Amniotic stem cell (primary cell): ENCODE measurements at regions not wholly inside any gene's neighbourhood (a gene's known extent, or its start where the extent isn't known, plus 50 kb on each side); places are given as distances from the start of the nearest gene placed in this dataset.

Source experiments
- DNase-seq: peaks from one replicate; lab custom pipeline; 2025; lab: John Stamatoyannopoulos, UW

DNA sequence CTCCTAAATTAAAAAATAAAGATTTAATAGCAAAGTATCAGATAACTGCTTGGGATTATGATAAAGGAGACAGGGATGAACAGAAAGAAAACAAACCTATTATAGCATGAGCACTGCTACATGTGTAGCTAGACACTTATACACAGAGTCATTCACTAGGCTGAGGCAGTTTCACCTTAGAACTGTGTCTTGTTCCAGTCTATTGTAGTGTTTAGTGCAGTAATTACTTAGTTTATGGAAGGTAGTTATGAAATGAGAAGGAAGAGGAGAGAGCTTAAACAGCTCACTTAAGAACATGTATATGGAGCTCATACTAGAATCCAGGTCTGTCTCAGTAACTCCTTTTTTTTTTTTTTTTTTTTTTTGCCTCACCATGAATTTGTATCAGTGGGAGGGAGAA is 441.4 kb downstream of the PDCD6IP start:
- no peak for DNase-seq

DNA sequence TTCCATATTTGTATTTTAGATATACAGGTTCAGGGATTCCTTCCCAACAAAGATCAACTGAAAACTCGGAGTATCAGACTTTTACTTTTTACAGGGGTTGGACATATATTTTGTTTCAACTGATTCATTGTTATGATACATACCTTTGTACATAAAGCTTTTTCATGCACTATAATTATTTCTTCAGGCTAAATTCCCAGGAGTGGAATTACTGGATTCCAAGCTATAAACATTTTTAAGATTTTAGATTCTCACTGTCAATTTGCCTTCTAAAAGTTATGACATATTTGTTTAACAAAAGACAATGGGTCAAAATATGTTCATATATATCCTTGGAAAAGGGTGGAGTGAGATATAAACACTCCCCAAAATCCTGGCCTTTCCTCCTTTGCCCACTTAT is 449.0 kb downstream of the PDCD6IP start:
- DNase-seq = no peak

DNA sequence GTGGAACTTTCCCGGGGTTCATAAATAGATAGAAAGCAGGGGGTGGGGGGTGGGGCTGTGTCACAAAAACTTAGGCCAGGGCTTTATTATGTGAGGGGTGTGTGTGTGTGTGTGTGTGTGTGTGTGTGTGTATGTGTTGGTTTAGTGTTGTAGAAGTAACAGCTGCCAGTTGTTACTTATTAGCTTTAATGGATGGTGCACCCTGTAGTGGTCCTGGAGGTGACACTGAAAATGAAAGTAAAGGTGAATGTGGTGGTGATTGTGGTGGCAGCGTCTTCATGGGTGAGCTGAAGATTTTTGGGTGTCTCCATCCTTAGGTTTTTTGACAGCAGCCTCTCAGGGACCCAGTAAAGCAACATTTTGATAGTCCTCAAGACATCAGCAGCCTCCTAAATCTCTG is 449.9 kb downstream of the PDCD6IP start:
- DNase-seq = no peak

DNA sequence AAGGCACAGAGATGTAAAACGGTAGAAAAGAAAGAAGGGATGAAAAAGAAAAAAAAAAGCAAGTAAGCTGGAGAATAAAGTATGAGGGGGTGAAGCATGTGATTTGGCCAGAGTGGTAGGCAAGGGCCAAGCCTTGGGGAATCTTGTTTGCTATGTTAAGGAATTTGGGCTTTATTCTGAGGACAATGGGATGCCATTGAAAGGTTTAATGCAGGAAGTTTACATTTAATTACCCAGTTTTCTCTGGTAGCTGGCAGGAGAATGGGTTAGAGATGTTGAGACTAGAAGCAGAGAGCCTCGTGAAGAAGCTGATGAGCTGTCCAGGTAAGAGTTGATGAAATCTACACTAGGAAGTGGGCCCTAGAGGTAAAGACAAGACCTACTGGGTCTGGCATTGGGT is 455.9 kb downstream of the PDCD6IP start:
- no peak for DNase-seq

DNA sequence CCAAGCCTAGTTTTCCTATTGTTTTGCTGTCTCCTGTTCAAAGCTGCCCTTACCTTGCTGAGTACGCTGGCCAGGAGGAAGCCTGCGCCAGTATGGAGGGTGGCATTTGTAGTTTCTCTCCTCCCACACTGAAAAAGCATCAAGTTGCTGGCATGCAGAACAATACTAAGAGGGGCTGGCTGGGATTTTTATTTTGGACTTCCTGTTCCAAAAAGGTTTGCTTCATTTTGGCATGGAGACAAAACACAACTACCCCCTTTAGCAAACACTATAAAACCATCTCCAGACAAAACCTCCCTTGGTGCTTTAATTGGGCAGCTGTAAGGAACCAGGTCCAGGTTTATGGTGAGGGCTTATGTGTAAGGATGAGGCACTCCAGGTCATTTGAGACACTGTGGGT is 457.6 kb downstream of the PDCD6IP start:
- no peak for DNase-seq

DNA sequence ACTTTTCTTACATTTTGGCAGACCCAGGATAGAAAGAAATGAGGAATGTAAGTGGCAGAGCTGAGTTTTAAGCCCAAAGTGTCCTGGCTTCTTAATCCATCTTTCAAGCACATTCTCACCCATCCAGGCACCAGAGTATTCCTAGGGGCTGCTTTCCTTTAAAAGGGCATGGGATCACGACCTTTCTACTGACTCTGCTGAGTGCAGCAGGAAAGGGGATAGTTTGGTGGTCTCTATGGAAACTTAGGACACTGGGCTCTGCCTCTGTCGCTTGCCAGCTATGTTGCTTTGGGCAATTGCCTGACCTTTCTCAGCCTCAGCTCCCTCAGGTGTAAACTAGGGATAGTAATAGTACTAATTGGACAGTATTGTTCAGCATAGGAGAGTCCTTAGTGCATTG is 458.4 kb downstream of the PDCD6IP start:
- DNase-seq = no peak

DNA sequence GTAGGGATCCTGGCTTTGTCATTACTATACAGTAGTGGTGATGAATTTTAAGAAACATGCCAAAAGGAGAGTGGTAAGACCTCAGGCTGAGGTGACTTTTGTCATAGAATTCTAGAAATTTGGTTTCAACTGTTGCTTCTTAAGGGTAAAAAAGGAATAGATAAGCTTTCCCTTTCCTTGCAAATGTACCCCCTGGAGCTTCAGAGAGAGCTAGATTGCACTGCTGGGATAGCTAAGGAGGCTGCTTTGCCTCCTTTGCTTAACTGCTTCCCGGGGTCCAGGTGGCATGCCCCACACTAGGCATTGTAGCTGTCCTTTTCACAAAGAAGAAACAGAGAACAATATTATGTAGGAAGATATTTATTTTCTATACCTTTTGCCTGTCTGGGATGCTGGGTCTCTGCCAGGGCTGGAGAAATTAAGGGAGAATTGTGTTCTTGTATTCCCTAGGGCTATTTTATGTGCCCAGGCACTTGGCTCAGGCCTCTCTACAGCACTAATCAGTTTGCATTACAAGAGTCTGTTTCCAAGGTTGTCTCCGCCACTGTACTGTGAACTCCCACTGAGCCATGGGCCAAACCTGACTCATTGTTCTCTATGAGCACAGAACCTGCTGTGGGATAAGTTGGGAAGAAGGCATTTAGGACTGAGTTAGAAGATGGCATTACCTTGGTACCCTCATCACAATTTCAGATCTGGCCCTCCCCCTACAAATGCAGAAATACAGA is 460.0 kb downstream of the PDCD6IP start:
- DNase-seq = no peak

DNA sequence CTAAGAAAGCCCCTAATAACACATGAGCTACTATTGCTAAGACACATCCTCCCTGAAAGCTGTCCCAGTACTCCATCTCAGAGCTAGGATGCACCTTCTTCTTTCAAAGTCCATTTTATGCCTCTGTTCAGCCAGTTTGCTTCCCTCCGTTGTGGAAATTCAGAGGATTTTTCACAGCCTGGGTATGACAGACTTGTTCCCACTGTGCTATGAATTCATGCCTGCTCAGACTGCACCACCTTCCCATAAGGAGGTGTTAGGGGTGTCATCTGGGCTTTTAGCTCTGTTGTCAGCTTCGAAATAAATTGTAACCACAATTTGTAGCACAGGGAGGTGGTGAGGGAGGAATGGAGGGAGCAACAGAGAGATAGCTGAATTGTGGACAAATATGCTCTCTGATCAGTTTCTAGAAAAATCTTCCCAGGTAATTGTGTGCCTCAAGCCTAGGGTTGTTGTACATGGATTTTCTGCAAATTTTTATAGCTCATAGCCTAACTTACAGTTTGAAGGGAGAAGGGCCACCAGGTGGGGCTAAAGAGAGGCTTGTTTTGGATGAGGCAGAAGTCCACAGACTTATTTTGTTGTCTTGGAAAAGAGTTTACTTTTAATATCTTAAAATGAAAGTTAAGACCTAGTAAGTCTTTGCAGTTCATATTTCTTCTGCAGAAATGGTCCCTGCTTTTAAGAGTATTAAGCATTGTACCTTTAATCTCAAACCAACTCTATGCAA is 462.0 kb downstream of the PDCD6IP start:
- DNase-seq = peak; percentile 60

DNA sequence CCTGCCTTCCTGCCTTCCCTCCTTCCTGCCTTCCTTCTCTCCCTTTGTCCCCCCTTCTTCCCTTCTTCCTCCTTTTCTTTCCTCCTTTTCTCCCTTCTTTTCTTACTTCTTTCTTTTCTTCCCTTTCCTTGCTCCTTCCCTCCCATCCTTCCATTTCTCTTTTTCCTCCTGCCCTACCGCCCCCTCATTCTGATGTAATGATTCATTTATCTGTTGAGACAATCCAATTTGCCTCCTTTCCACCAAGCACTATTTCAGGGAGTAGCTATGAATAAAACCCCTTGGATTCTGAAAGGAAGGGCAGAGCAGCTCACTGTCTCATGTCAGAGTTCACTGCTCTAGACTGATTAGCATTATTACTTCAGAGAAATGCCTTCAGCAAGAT is 462.6 kb downstream of the PDCD6IP start:
- DNase-seq = no peak

DNA sequence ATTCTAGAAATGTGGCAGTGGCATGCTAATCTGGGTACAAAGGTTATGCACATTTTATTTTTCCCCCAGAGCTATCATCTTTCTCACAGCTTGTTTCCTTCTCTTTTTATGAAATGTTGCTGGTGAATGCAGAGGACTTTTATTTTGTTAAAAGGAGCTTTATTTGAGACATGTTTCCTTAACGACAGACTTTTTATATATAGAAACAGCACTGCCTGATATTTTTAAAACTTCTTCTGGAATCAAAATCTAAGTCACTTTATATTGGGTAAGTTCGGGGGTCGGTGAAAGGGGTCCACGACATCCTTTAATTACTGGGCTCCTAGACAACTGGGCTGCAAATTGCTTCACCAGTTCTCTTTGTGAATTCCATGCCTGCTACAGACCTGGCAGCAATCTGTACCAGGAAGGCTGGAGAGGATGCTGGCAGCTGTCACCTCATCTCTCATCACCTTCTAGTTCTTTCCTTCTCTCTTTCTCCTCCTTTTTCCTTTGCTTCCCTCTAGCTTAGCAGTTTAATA is 464.7 kb downstream of the PDCD6IP start:
- no peak for DNase-seq

DNA sequence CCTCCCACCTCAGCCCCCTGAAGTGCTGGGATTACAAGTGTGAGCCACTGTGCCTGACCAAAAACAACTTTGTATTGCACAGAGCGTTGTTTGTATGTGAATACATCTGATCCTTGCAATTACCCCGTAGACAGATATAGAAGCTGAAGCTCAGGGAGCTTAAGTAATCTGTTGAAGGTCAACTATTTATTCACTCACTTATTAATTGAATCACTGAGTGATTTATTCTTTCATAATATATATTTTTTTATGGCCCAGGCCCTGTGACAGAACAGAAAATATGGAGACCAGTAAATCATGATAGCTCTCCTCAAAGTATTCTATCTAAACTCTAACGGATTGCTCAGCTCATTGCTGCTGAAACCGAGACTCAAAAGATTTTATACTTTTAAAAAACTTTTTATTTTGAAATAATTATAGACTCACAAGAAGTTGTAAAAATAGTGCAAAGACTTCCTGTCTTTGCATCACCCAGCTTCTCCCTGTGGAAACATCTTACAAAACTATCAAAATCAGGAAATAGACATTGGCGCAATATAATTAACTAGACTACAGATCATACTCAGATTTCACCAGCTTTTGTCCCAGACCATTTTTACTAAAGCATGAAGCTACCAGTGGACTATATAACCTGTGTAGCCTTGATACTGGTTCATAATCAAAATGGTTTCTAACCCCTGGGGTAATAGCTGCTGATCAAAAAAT is 466.1 kb downstream of the PDCD6IP start:
- DNase-seq = no peak

DNA sequence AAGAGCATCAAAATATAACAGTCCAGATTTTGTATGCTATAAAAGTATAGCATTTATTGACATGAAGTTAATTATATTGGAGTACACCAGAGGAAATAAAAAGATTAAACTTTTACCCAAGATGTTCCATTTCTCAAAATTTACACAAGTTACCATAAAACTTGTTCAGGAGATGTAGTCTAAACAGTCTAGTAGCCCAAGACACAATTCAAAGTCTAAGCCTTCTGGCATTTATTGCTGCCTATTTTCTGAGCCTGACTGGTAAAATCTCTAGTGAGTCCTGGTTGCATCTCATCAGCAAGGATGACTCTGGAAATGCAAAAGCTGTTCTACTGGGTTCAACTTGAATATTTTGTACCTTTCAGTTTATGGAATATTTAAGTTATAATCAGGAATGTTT is 468.7 kb downstream of the PDCD6IP start:
- DNase-seq = no peak

DNA sequence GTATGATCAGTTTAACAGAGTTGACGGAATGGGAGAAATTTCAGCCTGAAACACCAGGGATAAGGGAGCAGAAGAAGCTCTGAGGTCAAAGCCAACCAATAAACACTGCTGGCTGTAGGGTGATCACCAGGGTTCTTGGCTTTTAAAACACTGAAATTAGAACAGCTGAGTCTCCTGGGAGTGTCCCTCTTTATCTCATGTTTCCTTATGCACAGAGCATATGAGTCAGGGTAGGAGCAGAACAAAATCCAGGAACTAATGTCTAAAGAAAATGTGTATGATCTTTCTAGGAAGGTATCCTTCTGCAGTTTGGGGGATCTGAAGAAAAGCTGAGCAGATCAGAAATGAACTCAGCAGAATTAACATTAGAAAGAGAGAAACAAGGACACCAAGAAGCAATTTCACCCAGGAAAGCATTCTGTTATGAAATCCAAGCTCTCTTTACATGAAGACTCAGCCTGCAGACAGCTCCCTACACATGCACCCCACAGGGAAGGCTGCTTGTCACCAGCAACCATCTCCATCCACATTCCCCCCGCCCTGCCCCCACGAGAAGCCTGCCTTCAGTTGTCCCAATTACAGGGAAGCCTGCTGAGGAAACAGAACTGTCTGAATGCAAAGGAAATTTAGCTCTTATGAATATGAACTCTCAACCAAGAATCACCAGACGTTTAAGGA is 469.7 kb downstream of the PDCD6IP start:
- no peak for DNase-seq

DNA sequence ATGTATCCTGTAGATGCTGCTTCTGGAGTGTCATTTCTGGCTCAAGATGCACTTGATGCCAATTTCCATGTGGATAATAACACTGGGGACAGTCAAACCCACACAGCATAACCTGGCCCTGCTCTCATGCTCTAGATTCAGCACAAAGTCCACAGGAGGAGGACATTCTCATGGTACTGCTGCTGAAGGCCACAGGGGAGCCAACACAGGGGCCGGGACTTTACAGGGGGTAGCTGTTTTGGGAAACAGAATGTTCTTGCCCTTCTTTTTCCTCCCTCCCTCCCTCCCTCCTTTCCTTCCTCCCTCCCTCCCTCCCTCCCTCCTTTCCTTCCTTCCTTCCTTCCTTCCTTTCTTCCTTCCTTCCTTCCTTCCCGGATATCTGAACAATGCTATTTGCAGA is 477.4 kb downstream of the PDCD6IP start:
- no peak for DNase-seq

DNA sequence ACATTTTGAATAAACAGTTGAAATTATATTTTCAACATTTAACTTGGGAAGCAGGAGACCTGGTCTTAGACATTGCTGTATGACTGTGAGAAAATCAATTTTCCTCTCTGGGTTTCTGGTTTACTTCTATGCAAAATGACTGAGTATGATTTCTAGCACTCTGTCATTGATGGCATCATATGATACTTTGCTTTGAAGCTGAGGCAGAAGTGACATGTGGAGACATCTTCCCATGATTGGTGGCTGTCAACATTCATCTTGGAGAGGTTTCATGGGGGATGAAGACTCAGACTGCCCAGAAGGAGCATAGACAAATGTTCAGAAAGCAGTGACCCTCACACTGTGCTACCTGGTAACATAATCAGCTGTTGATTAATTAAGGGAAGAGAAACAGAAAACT is 477.9 kb downstream of the PDCD6IP start:
- no peak for DNase-seq

DNA sequence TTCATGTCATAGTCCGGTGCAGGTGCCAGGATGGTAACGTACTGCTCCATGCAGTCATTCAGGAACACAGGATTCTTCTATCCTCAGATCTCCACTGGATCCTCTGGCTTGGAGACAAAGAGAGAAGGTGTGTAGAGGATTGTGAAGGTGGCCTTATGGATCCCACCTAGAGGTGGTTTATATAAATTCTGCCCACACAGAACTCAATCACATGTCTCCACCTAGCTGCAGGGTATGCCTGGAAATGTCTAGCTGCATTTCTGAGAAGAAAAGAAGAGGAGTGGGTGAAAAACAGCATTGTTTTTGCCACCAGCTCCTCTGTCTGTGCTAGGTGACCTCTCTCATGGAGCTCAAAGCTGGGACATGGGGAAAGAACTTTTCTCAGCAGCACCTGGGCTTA is 478.7 kb downstream of the PDCD6IP start:
- DNase-seq = no peak

DNA sequence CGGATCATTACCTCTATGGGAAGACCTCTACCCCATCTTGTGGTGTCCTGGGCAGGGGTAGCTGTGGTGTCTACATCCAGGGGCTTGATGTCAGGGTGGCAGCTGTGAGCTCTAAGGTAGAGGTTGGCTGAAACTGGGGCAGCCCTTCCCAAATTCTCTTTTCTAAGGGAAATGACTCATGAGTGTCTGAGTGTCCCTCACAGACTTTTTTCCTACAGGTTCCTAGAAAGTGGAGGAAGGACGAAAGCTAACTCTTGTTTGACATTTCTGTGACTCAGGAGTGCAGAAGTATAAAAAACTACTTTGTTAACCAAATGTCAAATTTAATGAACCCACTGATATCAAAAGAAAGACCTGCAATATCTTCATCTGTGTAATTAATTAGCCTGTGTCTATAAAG is 481.5 kb downstream of the PDCD6IP start:
- no peak for DNase-seq

DNA sequence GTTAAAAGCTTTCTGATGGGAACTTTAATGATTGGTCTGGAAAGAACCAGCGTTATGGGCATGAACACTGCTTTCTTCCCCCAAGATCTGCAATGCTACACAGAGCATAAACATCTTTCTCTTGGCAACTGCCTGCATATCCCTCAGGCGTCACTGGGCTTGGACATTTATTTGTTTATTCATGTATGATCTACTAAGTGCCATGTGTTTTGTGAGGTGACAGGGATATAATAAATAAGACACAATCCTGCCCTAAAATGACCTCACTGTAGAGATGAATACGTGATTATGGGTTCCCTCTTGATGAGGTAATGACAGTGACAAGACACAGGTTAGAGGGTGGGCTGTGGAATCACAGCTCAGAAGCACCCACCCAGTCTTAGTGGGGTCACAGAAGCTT is 485.3 kb downstream of the PDCD6IP start:
- DNase-seq = no peak

DNA sequence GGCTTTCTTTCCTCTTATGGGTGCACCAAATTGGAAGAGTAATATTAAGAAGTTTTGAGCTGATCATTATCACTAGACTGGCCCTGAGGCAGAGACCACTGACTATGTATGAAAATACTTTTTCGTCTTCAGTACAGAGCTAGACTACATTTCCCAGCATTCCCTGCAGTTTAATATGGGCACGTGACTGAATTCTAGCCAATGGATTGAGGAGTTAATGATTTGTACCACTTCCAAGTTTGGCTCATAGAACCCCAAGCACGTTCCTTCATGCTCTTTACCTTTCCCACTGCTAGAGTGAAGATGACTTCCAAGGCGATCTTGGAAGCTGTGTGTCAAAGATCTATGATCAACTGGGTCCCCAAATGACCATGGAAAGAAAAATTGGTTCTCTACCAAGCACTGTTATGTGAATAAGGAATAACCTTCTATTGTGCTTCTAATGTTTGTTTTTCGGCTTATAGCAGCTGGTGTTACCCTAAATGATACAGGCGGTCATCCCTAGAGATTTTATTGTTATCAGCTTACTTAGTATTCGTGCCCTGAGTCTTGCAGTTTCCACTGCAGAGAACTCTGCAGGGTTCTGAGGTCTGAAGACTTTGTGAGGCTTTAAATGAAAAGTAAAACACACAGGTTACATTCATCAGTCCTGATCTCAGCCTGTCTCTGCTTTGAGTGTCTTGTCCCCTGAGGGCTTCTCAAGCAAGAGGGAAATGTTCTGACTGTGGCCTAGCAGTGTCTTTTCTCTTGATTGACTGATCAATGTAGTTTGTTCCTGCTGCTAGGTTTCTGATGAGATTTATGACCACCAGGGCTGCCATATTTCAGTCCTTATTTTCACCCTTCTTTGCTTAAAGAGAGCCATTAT is 486.8 kb downstream of the PDCD6IP start:
- no peak for DNase-seq

DNA sequence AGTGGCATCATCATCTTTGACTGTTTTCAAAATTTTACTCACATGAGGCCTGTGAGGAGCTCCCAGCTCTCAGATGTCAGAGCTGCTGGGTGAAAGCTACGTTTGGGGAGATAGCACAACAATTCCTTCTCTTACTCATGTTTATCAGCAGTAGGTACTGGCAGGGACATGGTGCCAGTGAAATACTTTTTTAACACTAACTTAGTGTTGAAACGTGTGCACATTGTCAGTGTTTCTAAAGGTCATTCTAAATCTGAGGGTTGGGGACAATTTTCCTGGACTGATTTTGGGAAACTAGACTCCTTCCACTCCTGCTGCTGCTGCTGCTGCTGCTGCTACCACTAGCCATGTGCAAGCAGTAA is 487.4 kb downstream of the PDCD6IP start:
- DNase-seq = no peak

DNA sequence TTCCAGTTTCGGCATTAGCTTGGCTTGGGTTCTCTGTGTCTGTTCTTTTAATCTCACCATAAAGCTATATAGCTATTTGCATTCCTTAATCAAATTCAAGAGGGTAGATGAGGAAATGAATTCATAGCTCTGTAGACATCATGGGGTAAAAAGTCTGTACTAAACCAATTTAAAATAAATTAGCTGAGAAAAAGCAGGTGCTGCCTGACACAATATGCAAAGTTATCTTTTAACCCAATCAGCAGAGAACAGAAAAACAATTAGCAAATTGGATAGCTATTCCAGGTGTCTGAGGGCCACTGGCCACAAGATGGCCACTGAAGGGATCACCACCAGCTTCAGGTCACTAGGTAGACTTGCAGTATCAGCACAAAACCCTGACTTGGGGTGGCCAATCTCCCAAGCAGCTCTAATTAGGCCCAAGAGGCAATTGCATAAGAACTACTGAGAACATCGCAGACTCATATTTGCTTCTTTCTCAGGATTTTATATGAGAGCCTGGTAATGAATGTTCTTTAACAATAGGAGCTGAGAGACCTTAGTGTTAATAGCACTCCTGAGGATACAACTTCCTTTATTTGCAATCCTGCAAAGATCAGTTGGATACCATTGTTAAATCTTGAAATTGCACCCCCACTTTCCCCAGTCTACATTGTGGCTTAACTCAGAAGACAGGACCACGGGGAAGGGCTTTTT is 494.3 kb downstream of the PDCD6IP start:
- no peak for DNase-seq
